Motor neuron (in vitro differentiated cells): ENCODE measurements at regions not wholly inside any gene's neighbourhood (a gene's known extent, or its start where the extent isn't known, plus 50 kb on each side); places are given as distances from the start of the nearest gene placed in this dataset.

ENCODE experiments used
- ATAC-seq, 8 experiments: fragments of 200-7000 bp; cut with Tn5 transposase; replicated peaks in 6 of 8; 2 replicates each; pipeline ENCODE4 v1.8.0; 2021; ENCODE audit warnings: mild to moderate bottlenecking in 8 of 8, moderate library complexity in 8 of 8
- H3K27ac ChIP-seq, 2 donors: fragments of 250-450 bp; sonication (Bioruptor Pico); 2 replicates each; pipeline ENCODE4 v1.9.0; 2021; ENCODE audit warnings: antibody characterized with exemption in 2 of 2, mild to moderate bottlenecking in 2 of 2, moderate library complexity in 1 of 2
- H3K4me1 ChIP-seq, 2 donors: fragments of 250-450 bp; sonication (Bioruptor Pico); replicated peaks in 1 of 2; 2 replicates each; pipeline ENCODE4 v1.6.1; 2021; ENCODE audit warnings: antibody characterized with exemption in 2 of 2, mild to moderate bottlenecking in 2 of 2, moderate library complexity in 1 of 2
- H3K4me3 ChIP-seq, 5 donors: fragments of 250-450 bp; sonication (Bioruptor Pico); 2 replicates each; pipeline ENCODE4 v1.9.0; 2021; ENCODE audit warnings: antibody characterized with exemption in 5 of 5, mild to moderate bottlenecking in 5 of 5, moderate library complexity in 4 of 5
- WGBS, 10 experiments: fragments of 450-650 bp; shearing (Covaris generic); methylation state at CpG; one replicate each; pipeline ENCODE4 v1.0.0; 2022; 5-methylcytosine and 5-hydroxymethylcytosine counted together
- in situ Hi-C, 9 experiments: fragments of 400-800 bp; cut with MboI; loops; one replicate each; pipeline ENCODE4 v1.15.0; 2021; ENCODE audit warnings: low sequenced_read_pairs in 9 of 9, low pct_unique_long_range_greater_than_20kb in 2 of 9; ENCODE audit not compliant: unreplicated experiment in 9 of 9

DNA sequence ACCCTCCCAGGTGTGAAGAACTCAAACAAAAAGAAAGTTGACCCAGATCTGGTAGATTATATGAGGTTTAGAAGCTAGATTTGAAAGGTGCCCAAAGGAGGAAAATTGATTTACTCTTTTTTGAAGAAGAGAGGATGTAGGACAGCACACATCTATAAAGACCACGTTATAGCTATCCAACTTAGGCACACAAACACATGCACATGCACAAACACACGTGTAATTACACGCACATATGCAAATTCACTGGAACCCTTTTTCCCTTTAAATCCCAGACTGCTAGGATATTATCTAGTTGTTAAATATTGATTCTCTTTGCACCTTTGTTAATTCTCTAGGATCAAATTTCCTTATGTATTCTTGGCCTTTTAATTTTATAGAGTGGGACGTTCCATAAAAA lies 272.8 kb upstream of the TBX18 start:
- WGBS, 10 experiments: 20 to 80% (median 60%) methylated on average over 1 to 4 of the region's 4 CpGs
- ATAC-seq: no peak
- no peak overlapping the region for H3K4me3 ChIP-seq
- H3K4me1 ChIP-seq: no peaks in the 10 kb centered on the region
- in situ Hi-C loops: no loop called here
- no peak overlapping the region for H3K27ac ChIP-seq

GRCh38 chr6:85035766-85036165 lies 271.4 kb upstream of the TBX18 start:
- H3K27ac ChIP-seq: no peak overlapping the region
- H3K4me1 ChIP-seq: no peaks in the 10 kb centered on the region
- WGBS, 10 experiments: 63 to 93% (median 73%) methylated on average over 1 of the region's 1 CpG; no CpG with 5 or more reads in 6 of the 10 experiments
- no peak for ATAC-seq
- in situ Hi-C loops: no loop called here
- no peak overlapping the region for H3K4me3 ChIP-seq

DNA sequence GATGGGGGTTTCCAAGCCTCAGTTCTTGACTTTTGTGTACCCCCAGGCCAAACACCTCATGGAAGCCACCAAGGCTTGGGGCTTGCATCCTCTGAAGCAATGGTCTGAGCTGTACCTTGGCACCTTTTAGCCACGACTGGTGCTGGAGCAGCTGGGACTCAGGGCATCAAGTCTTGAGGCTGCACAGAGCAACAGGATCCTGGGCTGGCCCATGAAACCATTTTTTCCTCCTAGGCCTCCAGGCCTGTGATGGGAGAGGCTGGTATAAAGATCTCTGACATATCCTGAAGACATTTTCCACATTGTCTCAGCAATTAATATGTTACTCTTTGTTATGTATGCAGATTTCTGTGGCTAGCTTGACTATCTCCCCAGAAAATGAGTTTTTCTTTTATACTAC lies 269.1 kb upstream of the TBX18 start:
- in situ Hi-C loops: no loop called here
- Histone ChIP-seq H3K27ac (no peak overlapping the region), H3K4me1 (no peaks in the 10 kb centered on the region), H3K4me3 (no peak overlapping the region)
- ATAC-seq: no peak
- 0% methylated on average over 1 of the region's 1 CpG; no CpG with 5 or more reads in 7 of the 10 experiments for WGBS, 10 experiments

GRCh38 chr6:85026021-85026420 lies 261.6 kb upstream of the TBX18 start:
- in situ Hi-C loops: no loop called here
- Histone ChIP-seq H3K4me1 (no peaks in the 10 kb centered on the region), H3K4me3 (no peak overlapping the region), H3K27ac (no peak overlapping the region)
- WGBS, 10 experiments: 63 to 100% (median 81%) methylated on average over 1 to 2 of the region's 2 CpGs; no CpG with 5 or more reads in 4 of the 10 experiments
- ATAC-seq: no peak

DNA sequence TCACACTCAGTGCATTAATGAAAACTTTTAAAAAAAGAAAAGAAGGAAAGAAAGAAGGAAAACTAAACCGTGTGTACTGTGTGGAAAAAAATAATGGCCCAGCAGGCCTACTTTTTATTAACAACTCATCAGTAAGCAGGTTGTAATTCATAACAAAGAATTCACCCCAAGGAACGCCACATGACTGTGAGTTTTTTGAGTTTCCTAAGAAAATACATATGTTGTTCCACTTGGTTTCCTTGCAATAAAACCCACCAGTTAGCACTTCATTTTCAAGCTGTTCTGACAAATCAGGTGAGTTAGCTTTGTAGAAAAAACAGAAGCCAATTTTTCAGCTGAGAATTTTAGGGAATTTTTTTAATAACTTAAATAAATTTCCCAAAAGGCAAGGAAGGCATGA lies 259.3 kb upstream of the TBX18 start:
- H3K27ac ChIP-seq: no peak overlapping the region
- H3K4me1 ChIP-seq: no peaks in the 10 kb centered on the region
- no peak for ATAC-seq
- H3K4me3 ChIP-seq: no peak overlapping the region
- in situ Hi-C loops: no loop called here
- WGBS, 10 experiments: 31 to 66% (median 42%) methylated on average over 2 of the region's 2 CpGs; no CpG with 5 or more reads in 1 of the 10 experiments

DNA sequence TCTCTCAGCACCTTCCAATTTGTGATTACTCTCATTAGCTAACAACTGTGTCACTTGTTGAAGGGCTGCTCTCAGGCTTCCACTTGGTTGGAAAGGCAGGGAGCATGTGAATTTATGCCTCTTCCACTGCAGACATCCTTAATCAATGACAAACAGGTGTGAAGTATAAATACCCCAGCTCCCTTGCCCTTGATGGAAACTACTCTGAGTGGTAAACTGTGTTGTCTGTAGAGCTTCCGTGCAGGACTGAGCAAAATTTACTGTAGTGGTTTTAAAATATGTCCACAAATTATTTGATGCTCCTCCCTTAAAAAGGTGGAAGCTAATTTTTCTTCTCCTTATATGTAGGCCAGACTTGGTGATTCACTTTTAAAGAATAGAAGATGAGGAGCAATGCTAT lies 253.0 kb upstream of the TBX18 start:
- Histone ChIP-seq H3K4me3 (no peak overlapping the region), H3K4me1 (no peaks in the 10 kb centered on the region), H3K27ac (no peak overlapping the region)
- WGBS, 10 experiments: 67 to 100% (median 86%) methylated on average over 1 of the region's 1 CpG; no CpG with 5 or more reads in 2 of the 10 experiments
- in situ Hi-C loops: no loop called here
- no peak for ATAC-seq

DNA sequence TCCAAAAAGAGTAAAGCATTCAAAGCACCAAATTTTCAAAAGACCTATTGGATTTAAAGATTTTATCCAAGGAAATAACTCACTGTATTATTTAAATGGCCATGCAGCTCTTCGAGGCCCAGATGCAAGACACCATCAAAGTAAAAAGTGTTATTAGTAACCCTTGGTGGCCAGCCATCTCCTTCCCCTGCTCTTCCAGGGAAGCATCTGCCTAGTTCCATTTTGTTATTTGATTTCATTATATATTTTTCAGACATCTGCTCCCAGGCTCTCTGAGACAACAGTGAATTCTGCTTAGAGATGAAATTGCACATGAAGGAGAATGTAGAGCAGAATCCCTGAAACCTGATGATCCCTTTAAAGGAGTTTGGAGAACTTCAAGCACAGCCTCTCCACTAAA lies 252.3 kb upstream of the TBX18 start:
- Histone ChIP-seq H3K4me1 (no peaks in the 10 kb centered on the region), H3K4me3 (no peak overlapping the region), H3K27ac (no peak overlapping the region)
- ATAC-seq: no peak
- 29 to 100% (median 83%) methylated on average over 1 of the region's 1 CpG; no CpG with 5 or more reads in 1 of the 10 experiments for WGBS, 10 experiments
- in situ Hi-C loops: no loop called here

- in situ Hi-C loops: no loop called here
- ATAC-seq: peak in 4 of 8 experiments; percentile 33 to 81 (median 68)
- Histone ChIP-seq H3K27ac (no peak overlapping the region), H3K4me1 (no peaks in the 10 kb centered on the region), H3K4me3 (no peak overlapping the region)
- 0 to 87% (median 49%) methylated on average over 1 to 11 of the region's 12 CpGs for WGBS, 10 experiments
Observed at GRCh38 chr6:85015396-85015990, 251.1 kb upstream of the TBX18 start.

DNA sequence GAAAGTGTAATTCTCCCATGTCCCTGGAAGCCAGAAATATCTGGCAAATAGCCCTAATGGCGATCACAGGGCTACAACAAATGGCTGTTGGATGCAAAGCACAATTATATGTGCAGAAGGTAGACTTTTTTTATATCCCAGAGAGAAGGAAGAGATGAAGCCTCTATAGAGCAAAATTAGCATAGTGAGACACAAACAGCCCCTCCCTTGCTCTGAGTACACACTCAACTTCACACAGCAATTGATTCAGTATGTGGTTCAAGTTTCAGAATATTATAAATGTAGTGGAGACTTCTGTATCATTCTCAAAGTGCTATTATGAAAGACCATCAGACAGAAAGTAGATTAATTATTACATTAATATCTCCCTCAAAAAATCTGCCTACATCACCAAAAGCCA lies 246.5 kb upstream of the TBX18 start:
- H3K27ac ChIP-seq: no peak overlapping the region
- no peak overlapping the region for H3K4me3 ChIP-seq
- ATAC-seq: peak in 2 of 8 experiments; percentile 65 to 67
- in situ Hi-C loops: no loop called here
- 0 to 50% (median 14%) methylated on average over 1 of the region's 1 CpG; no CpG with 5 or more reads in 4 of the 10 experiments for WGBS, 10 experiments
- no peaks in the 10 kb centered on the region for H3K4me1 ChIP-seq

DNA sequence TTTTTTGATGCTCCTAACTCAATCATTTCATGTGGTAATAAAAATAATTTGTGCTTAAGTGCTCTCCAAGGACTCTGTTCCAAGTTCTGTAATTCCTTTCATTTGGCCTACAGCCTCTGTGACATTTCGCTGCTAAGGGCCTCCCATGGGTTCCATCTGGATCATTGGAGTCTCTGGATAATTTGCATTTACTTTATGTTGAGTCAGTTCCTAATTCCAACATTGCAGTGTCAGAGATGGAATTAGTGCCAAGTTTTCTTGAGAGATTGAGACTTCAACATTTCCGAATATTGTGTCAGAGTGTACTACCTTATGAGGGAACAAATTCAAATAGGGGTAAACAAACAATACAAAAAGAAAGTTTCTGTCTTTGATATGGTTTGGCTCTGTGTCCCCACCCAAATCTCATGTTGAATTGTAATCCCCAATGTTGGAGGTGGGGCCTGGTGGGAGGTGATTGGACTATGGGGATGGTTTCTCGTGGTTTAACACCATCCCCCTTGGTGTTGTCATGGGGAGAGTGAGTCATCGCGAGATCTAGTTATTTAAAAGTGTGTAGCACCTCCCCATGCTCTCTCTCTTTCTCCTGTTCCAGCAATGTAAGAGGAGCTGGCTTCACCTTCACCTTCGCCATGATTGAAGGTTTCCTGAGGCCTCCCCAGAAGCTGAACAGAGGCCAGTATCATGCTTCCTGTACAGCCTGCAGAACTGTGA lies 244.1 kb upstream of the TBX18 start:
- no peak overlapping the region for H3K27ac ChIP-seq
- 41 to 100% (median 84%) methylated on average over 1 to 6 of the region's 6 CpGs; no CpG with 5 or more reads in 1 of the 10 experiments for WGBS, 10 experiments
- no peak overlapping the region for H3K4me3 ChIP-seq
- no peaks in the 10 kb centered on the region for H3K4me1 ChIP-seq
- peak in 2 of 8 experiments; percentile 63 to 64 for ATAC-seq
- in situ Hi-C loops: no loop called here

- no peaks in the 10 kb centered on the region for H3K4me1 ChIP-seq
- H3K4me3 ChIP-seq: no peak overlapping the region
- ATAC-seq: peak in 2 of 8 experiments; percentile 26 to 36
- in situ Hi-C loops: no loop called here
- no peak overlapping the region for H3K27ac ChIP-seq
Observed at GRCh38 chr6:85006362-85006761, 242.0 kb upstream of the TBX18 start.

- in situ Hi-C loops: no loop called here
- H3K4me3 ChIP-seq: no peak overlapping the region
- no peak overlapping the region for H3K27ac ChIP-seq
- WGBS, 10 experiments: 58 to 100% (median 80%) methylated on average over 1 to 2 of the region's 3 CpGs; no CpG with 5 or more reads in 5 of the 10 experiments
- H3K4me1 ChIP-seq: no peaks in the 10 kb centered on the region
- ATAC-seq: no peak
Observed at GRCh38 chr6:85005494-85005893, 241.1 kb upstream of the TBX18 start.

- ATAC-seq: no peak
- WGBS, 10 experiments: 22 to 100% (median 62%) methylated on average over 1 to 2 of the region's 2 CpGs; no CpG with 5 or more reads in 2 of the 10 experiments
- Histone ChIP-seq H3K4me1 (no peaks in the 10 kb centered on the region), H3K4me3 (no peak overlapping the region), H3K27ac (no peak overlapping the region)
- in situ Hi-C loops: no loop called here
Observed at GRCh38 chr6:85004361-85004995, 240.1 kb upstream of the TBX18 start.
